GM13976 (cell line): ENCODE measurements at regions not wholly inside any gene's neighbourhood (a gene's known extent, or its start where the extent isn't known, plus 50 kb on each side); places are given as distances from the start of the nearest gene placed in this dataset.

Experiments used
- DNase-seq: peaks from one replicate; pipeline ENCODE4 v3.0.0; 2012; ENCODE audit warnings: low spot score
- CTCF ChIP-seq: IDR thresholded peaks from 2 replicates; pipeline ENCODE4 v1.5.1; 2012; ENCODE audit warnings: borderline replicate concordance, mild to moderate bottlenecking; ENCODE audit not compliant: insufficient read depth; ENCODE audit errors: extremely low read depth, missing control alignments, control extremely low read depth
- in situ Hi-C: fragments of 300-500 bp; cut with MboI; formaldehyde crosslinking; loops from one replicate; pipeline ENCODE4 v1.12.0; 2022; ENCODE audit warnings: low sequenced_read_pairs, mixed read lengths, inconsistent platforms; ENCODE audit not compliant: unreplicated experiment

- in situ Hi-C loops, result no loop called here
- no peak for DNase-seq
Observed at GRCh38 chr11:127481391-127481790, 480.8 kb upstream of the KIRREL3 start.

GRCh38 chr11:127478826-127479225 lies 478.3 kb upstream of the KIRREL3 start:
- no peak for TF ChIP-seq CTCF
- in situ Hi-C loops, result no loop called here
- DNase-seq, result no peak

More at GRCh38 chr11:127481391-127481790, 480.8 kb upstream of the KIRREL3 start:
- no peak for TF ChIP-seq CTCF

DNA sequence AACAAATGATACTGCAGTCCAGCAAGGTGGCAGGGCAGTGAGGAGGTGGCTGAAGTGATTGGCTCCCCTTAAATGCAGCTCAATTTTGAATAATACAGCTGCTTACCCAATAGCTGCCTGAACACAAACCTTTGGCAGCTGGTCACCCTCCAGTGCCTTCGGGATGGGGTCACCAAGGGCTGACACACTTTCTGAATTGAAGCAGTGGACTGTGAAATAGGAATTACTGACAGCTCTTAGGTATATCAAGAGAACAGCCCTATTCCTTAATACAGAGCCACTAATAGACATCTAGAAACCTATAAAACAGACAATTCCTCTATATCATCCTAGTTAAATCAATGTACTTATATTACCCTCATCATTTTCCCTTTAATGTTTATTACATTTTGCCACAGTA lies 474.2 kb upstream of the KIRREL3 start:
- in situ Hi-C loops, result no loop called here
- TF ChIP-seq CTCF, result no peak

GRCh38 chr11:127472505-127472904 lies 471.9 kb upstream of the KIRREL3 start:
- no peak for DNase-seq
- in situ Hi-C loops, result no loop called here
- TF ChIP-seq CTCF, result no peak

More for the DNA sequence above, 474.2 kb upstream of the KIRREL3 start:
- no peak for DNase-seq

- TF ChIP-seq CTCF, result no peak
Observed at GRCh38 chr11:127471662-127472061, 471.1 kb upstream of the KIRREL3 start.

DNA sequence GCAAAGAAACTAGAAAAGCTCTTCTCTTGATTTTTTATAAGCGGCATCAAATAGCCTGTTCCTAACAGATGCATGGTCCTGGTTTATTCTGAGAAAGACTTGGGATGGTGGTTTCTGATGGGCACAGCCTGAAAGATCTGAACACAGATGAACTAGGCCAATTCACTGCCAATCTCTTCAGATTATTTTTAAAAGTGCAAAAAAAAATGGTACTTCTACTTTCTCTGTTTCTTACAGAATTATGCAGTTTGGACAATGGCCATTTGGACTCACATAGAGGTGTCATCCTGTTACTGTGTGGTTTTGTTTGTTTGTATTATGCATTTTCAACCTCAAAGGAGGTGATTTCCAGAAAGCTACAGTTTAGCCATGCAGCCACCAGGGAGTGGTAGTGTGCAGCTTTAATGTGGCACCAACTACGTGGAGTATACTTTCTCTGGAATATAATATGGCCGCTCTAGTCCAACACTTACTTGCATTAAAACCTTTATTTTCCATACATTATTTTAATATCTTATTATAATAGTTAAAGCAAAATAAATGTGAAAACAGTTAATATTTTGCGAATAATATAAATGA lies 469.8 kb upstream of the KIRREL3 start:
- DNase-seq, result no peak

More at GRCh38 chr11:127471662-127472061, 471.1 kb upstream of the KIRREL3 start:
- in situ Hi-C loops, result no loop called here
- DNase-seq, result no peak

More for the DNA sequence above, 469.8 kb upstream of the KIRREL3 start:
- in situ Hi-C loops, result no loop called here
- TF ChIP-seq CTCF, result peak; percentile 28
